ENCODE measurements at regions not wholly inside any gene's neighbourhood (a gene's known extent, or its start where the extent isn't known, plus 50 kb on each side); places are given as distances from the start of the nearest gene placed in this dataset.

DNA sequence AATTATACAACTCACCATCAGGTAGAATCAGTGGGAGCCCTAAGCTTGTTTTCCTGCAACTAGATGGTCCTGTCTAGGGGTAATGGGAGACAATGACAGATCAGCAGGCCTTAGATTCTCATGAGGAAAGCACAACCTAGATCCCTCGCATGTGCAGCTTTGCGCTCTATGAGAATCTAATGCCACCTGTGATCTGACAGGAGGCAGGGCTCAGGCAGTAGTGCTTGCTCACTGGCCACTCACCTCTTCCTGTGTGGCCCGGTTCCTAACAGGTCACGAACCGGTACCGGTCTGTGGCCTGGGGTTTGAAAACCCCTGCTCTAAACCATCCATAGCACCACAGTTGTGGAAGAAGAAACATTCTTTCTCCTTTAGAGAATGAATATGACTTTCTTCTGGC, 242.8 kb upstream of the CXCR4 start:
- no peak for TF ChIP-seq POLR2A (IDR thresholded peaks at IDR 0.05)
- no peak for TF ChIP-seq POLR2AphosphoS5 (IDR thresholded peaks at IDR 0.05)
- TF ChIP-seq, protein P1, sequence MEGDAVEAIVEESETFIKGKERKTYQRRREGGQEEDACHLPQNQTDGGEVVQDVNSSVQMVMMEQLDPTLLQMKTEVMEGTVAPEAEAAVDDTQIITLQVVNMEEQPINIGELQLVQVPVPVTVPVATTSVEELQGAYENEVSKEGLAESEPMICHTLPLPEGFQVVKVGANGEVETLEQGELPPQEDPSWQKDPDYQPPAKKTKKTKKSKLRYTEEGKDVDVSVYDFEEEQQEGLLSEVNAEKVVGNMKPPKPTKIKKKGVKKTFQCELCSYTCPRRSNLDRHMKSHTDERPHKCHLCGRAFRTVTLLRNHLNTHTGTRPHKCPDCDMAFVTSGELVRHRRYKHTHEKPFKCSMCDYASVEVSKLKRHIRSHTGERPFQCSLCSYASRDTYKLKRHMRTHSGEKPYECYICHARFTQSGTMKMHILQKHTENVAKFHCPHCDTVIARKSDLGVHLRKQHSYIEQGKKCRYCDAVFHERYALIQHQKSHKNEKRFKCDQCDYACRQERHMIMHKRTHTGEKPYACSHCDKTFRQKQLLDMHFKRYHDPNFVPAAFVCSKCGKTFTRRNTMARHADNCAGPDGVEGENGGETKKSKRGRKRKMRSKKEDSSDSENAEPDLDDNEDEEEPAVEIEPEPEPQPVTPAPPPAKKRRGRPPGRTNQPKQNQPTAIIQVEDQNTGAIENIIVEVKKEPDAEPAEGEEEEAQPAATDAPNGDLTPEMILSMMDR (IDR thresholded peaks at IDR 0.05), result no peak

Data from gastroesophageal sphincter (tissue), 3 donors.